Spleen (tissue), 7 donors: ENCODE measurements at regions not wholly inside any gene's neighbourhood (a gene's known extent, or its start where the extent isn't known, plus 50 kb on each side); places are given as distances from the start of the nearest gene placed in this dataset.

Experiments used
- CTCF ChIP-seq, 11 experiments: fragments of 200-600 bp in 7 of 11; fragments of 450-650 bp in 4 of 11; sonication (generic) in 4 of 11; IDR thresholded peaks in 8 of 11; conservative IDR thresholded peaks in 3 of 11; 1 replicate in 7 of 11; 2 replicates in 4 of 11; pipeline versions ENCODE4 v1.4.0 to v1.8.0; 2016 to 2021; ENCODE audit warnings: antibody characterized with exemption in 11 of 11, inconsistent platforms in 4 of 11, mild to moderate bottlenecking in 1 of 11
- POLR2A ChIP-seq, 3 donors: fragments of 450-650 bp; IDR thresholded peaks; one replicate each; pipeline ENCODE4 v1.5.1; 2017; ENCODE audit warnings: antibody characterized with exemption in 3 of 3, mild to moderate bottlenecking in 1 of 3
- POLR2AphosphoS5 ChIP-seq, 3 donors: sonication (generic); formaldehyde crosslinking; IDR thresholded peaks; one replicate each; pipeline ENCODE4 v1.5.1; 2017; ENCODE audit warnings: antibody characterized with exemption in 3 of 3
- donor health status: DM: no; HTN: no; CAD: no; lungs with moderate emphysema.
- donor health status: DM: no; HTN: no; CAD: no.
- donor health status: DM: no; HTN: no; CAD: no.

GRCh38 chr7:57819491-57819981, 369.6 kb downstream of the ZNF716 start:
- TF ChIP-seq CTCF (IDR thresholded peaks at IDR 0.05 in 8 of 11, conservative IDR thresholded peaks at IDR 0.05 in 3 of 11) (no peak), POLR2A (IDR thresholded peaks at IDR 0.05) (no peak), POLR2AphosphoS5 (IDR thresholded peaks at IDR 0.05) (no peak)
